Activated naive CD4-positive, alpha-beta T cell treated with anti-CD3 and anti-CD28 coated beads, Interleukin-2, amount 50 U/mL, for 72 hours (primary cell): ENCODE measurements at regions not wholly inside any gene's neighbourhood (a gene's known extent, or its start where the extent isn't known, plus 50 kb on each side); places are given as distances from the start of the nearest gene placed in this dataset.

ENCODE experiments used
- ATAC-seq, 2 donors: fragments of 150-1000 bp; cut with Tn5 transposase; 2 replicates each; pipeline ENCODE4 v1.10.0; 2021; ENCODE audit warnings: mild to moderate bottlenecking in 2 of 2, moderate library complexity in 2 of 2
- DNase-seq, 2 donors: peaks; one replicate each; pipeline ENCODE4 v3.0.0; 2021 to 2022; ENCODE audit warnings: low spot score in 2 of 2
- H3K27ac Mint-ChIP-seq, 2 donors: one replicate each; pipeline ENCODE4 v1.8.0; 2022; ENCODE audit warnings: mild to moderate bottlenecking in 2 of 2, mixed read lengths in 2 of 2
- H3K36me3 Mint-ChIP-seq, 2 donors: one replicate each; pipeline ENCODE4 v1.8.0; 2022; ENCODE audit warnings: mixed read lengths in 2 of 2
- H3K9me3 Mint-ChIP-seq, 2 donors: one replicate each; pipeline ENCODE4 v1.8.0; 2022; ENCODE audit warnings: mixed read lengths in 2 of 2

- DNase-seq (no peak), ATAC-seq (peak; percentile 48 to 55)
- no peaks in the 10 kb centered on the region for H3K9me3 Mint-ChIP-seq
- no peak overlapping the region for H3K27ac Mint-ChIP-seq
- no peaks in the 10 kb centered on the region for H3K36me3 Mint-ChIP-seq
Measured at GRCh38 chr17:37833237-37833859, 88.5 kb upstream of the HNF1B start.

GRCh38 chr17:37831986-37832385 is 87.1 kb upstream of the HNF1B start:
- ATAC-seq: no peak
- H3K36me3 Mint-ChIP-seq: no peaks in the 10 kb centered on the region
- no peak for DNase-seq
- H3K27ac Mint-ChIP-seq: no peak overlapping the region
- no peaks in the 10 kb centered on the region for H3K9me3 Mint-ChIP-seq

GRCh38 chr17:37831492-37831891 is 86.6 kb upstream of the HNF1B start:
- DNase-seq (no peak), ATAC-seq (no peak)
- H3K9me3 Mint-ChIP-seq: no peaks in the 10 kb centered on the region

GRCh38 chr17:37830151-37830993 is 85.5 kb upstream of the HNF1B start:
- ATAC-seq: no peak
- no peak overlapping the region for H3K27ac Mint-ChIP-seq
- no peaks in the 10 kb centered on the region for H3K9me3 Mint-ChIP-seq
- no peak for DNase-seq
- no peaks in the 10 kb centered on the region for H3K36me3 Mint-ChIP-seq

More at GRCh38 chr17:37831492-37831891, 86.6 kb upstream of the HNF1B start:
- Mint-ChIP-seq H3K27ac (no peak overlapping the region), H3K36me3 (no peaks in the 10 kb centered on the region)

- Mint-ChIP-seq H3K36me3 (no peaks in the 10 kb centered on the region), H3K9me3 (no peaks in the 10 kb centered on the region), H3K27ac (no peak overlapping the region)
- no peak for DNase-seq
- no peak for ATAC-seq
Measured at GRCh38 chr17:37829592-37830123, 84.8 kb upstream of the HNF1B start.

- ATAC-seq: peak; percentile 44 to 63
- Mint-ChIP-seq H3K9me3 (no peaks in the 10 kb centered on the region), H3K27ac (peak overlapping the region; percentile 5 to 15), H3K36me3 (no peaks in the 10 kb centered on the region)
- no peak for DNase-seq
Measured at GRCh38 chr17:37828651-37829124, 83.8 kb upstream of the HNF1B start.

- no peaks in the 10 kb centered on the region for H3K9me3 Mint-ChIP-seq
- no peaks in the 10 kb centered on the region for H3K36me3 Mint-ChIP-seq
- DNase-seq: no peak
- peak in 1 of 2 donors; percentile 9 for ATAC-seq
- H3K27ac Mint-ChIP-seq: peak overlapping the region; percentile 5 to 15
Measured at GRCh38 chr17:37827905-37828650, 83.2 kb upstream of the HNF1B start.

- Mint-ChIP-seq H3K36me3 (no peaks in the 10 kb centered on the region), H3K9me3 (no peaks in the 10 kb centered on the region), H3K27ac (no peak overlapping the region)
- DNase-seq (no peak), ATAC-seq (no peak)
Measured at GRCh38 chr17:37826497-37827430, 81.9 kb upstream of the HNF1B start.

- Mint-ChIP-seq H3K27ac (no peak overlapping the region), H3K9me3 (no peaks in the 10 kb centered on the region), H3K36me3 (no peaks in the 10 kb centered on the region)
- no peak for ATAC-seq
- DNase-seq: no peak
Measured at GRCh38 chr17:37825851-37826250, 81.0 kb upstream of the HNF1B start.

- no peaks in the 10 kb centered on the region for H3K9me3 Mint-ChIP-seq
- ATAC-seq (no peak), DNase-seq (no peak)
- no peaks in the 10 kb centered on the region for H3K36me3 Mint-ChIP-seq
- H3K27ac Mint-ChIP-seq: no peak overlapping the region
Measured at GRCh38 chr17:37824534-37825485, 80.0 kb upstream of the HNF1B start.

- Mint-ChIP-seq H3K36me3 (no peaks in the 10 kb centered on the region), H3K27ac (no peak overlapping the region), H3K9me3 (no peaks in the 10 kb centered on the region)
- ATAC-seq (no peak), DNase-seq (no peak)
Measured at GRCh38 chr17:37823996-37824395, 79.1 kb upstream of the HNF1B start.

- ATAC-seq: no peak
- Mint-ChIP-seq H3K27ac (peak overlapping the region in 1 of 2 donors; percentile 24), H3K9me3 (no peaks in the 10 kb centered on the region)
Measured at GRCh38 chr17:37820995-37821713, 76.3 kb upstream of the HNF1B start.

GRCh38 chr17:37820313-37820994 is 75.6 kb upstream of the HNF1B start:
- no peak for DNase-seq
- Mint-ChIP-seq H3K9me3 (no peaks in the 10 kb centered on the region), H3K36me3 (no peaks in the 10 kb centered on the region), H3K27ac (peak overlapping the region in 1 of 2 donors; percentile 24)
- no peak for ATAC-seq

More at GRCh38 chr17:37820995-37821713, 76.3 kb upstream of the HNF1B start:
- DNase-seq: no peak
- no peaks in the 10 kb centered on the region for H3K36me3 Mint-ChIP-seq

- no peak for ATAC-seq
- Mint-ChIP-seq H3K9me3 (no peaks in the 10 kb centered on the region), H3K27ac (peak overlapping the region in 1 of 2 donors; percentile 20), H3K36me3 (no peaks in the 10 kb centered on the region)
- no peak for DNase-seq
Measured at GRCh38 chr17:37818689-37819088, 73.8 kb upstream of the HNF1B start.
